Lower leg skin (tissue), 4 donors: ENCODE measurements at regions not wholly inside any gene's neighbourhood (a gene's known extent, or its start where the extent isn't known, plus 50 kb on each side); places are given as distances from the start of the nearest gene placed in this dataset.

ENCODE experiments used
- DNase-seq, 2 donors: peaks; one replicate each; pipeline ENCODE4 v3.0.0-alpha.2; 2019; ENCODE audit warnings: low spot score in 2 of 2
- H3K4me3 ChIP-seq: fragments of 200-600 bp; sonication (generic); 2 replicates; pipeline ENCODE4 v1.5.1; 2017; ENCODE audit warnings: mild to moderate bottlenecking, low read depth; ENCODE audit not compliant: poor library complexity, severe bottlenecking
- CTCF ChIP-seq, 3 donors: fragments of 450-650 bp; IDR thresholded peaks; one replicate each; pipeline ENCODE4 v1.5.1; 2016; ENCODE audit warnings: antibody characterized with exemption in 3 of 3, mild to moderate bottlenecking in 3 of 3, moderate library complexity in 2 of 3
- POLR2A ChIP-seq, 2 donors: fragments of 450-650 bp; IDR thresholded peaks; one replicate each; pipeline ENCODE4 v1.6.1; 2016 to 2017; ENCODE audit warnings: antibody characterized with exemption in 2 of 2, mild to moderate bottlenecking in 1 of 2, moderate library complexity in 1 of 2
- WGBS, 2 donors: methylation state at CpG; one replicate each; pipeline ENCODE4 v1.1.5; 2018; 5-methylcytosine and 5-hydroxymethylcytosine counted together
- intact Hi-C: fragments of 100-400 bp; cut with DNase I; formaldehyde crosslinking; loops from one replicate; pipeline ENCODE4 v1.15.0; 2023; ENCODE audit warnings: low total_unique reads

DNA sequence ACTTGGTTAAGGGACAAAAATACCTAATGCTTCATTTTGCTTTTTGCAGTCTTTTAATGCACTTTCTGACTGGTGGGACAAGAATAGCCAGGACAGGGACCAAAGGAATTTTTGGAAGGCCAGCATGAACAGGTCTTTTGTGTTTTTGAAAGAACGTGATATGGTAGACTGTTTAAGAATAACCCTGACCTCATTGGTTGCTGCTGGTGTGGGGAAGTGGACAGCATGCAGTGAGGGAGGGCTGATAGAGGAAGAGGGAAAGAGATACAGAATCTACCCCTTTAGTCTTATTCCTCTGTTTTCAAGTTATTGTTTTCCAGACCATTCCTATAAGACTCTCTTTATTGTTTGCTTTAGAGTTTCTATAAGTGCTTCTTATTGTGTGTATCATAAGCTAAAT is 816.2 kb downstream of the CDH11 start:
- WGBS, 2 donors, result 65% methylated on average over 1 of the region's 1 CpG
- intact Hi-C loops, result no loop called here
- no peak for DNase-seq

DNA sequence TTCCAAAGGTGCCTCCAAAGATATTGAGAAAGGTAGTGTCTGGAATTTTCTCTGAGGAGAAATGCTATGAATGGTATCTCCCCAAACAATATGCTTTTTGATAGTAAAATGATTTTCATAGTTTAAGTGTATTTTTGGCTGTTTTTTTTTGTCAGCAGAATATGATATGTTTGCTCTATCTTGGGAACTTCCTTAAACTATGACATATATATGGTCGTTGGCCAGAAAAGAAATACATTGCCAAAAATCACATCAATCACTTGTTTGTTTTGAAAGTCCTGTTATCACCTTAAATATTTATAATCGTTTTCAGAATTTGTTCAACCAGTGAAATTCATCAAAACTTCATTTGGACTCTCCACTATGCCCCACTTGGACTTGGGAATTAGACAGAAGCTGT is 816.9 kb downstream of the CDH11 start:
- WGBS, 2 donors, result 21 to 32% methylated on average over 2 of the region's 2 CpGs
- no peak overlapping the region for H3K4me3 ChIP-seq
- DNase-seq, result no peak
- intact Hi-C loops, result no loop called here
- TF ChIP-seq CTCF (IDR thresholded peaks at IDR 0.05) (no peak), POLR2A (IDR thresholded peaks at IDR 0.05) (no peak)

More for the DNA sequence above, 816.2 kb downstream of the CDH11 start:
- H3K4me3 ChIP-seq, result no peak overlapping the region
- TF ChIP-seq POLR2A (IDR thresholded peaks at IDR 0.05) (no peak), CTCF (IDR thresholded peaks at IDR 0.05) (no peak)

DNA sequence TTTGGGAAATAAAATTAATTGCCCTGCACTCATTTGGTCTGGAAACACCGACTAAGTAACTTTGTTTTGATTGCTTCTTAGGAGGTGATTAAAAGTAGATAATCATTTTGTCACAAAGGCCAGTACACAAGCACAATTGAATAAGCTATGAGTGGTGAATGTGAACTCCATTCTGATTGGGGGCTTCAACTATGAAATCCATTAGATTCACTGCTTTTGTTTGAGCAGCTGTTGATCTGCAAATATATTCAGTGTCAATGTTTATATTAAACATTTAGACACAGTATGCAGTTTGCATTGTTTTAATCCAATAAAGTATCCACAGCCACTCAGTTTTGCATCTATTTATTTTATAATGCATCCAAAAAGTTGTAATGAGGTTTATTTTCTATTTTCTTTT is 817.5 kb downstream of the CDH11 start:
- 49 to 56% methylated on average over 1 of the region's 1 CpG for WGBS, 2 donors
- intact Hi-C loops, result no loop called here
- no peak overlapping the region for H3K4me3 ChIP-seq
- DNase-seq, result no peak
- no peak for TF ChIP-seq CTCF (IDR thresholded peaks at IDR 0.05)
- no peak for TF ChIP-seq POLR2A (IDR thresholded peaks at IDR 0.05)

- WGBS, 2 donors, result 79 to 86% methylated on average over 10 of the region's 10 CpGs
- TF ChIP-seq POLR2A (IDR thresholded peaks at IDR 0.05), result no peak
- no peak for TF ChIP-seq CTCF (IDR thresholded peaks at IDR 0.05)
- intact Hi-C loops, result no loop called here
Observed at GRCh38 chr16:64297863-64298600, 823.8 kb downstream of the CDH11 start.

DNA sequence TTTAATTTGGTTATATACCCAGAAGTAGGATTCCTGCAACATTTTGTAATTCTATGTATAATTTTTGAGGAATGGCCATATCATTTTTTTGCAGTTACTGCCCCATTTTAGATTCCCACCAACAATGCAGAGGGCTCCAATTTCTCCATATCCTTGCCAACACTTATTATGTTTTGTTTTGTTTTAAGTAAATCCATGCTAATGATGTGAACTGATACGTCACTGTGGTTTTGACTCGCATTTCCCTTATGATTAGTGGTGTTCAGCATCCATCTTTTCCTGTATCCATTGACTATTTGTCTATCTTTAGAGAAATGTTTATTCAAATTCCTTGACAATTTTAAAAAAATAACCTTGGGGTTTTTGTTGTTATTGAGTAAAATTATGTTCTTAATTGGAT is 826.4 kb downstream of the CDH11 start:
- no peak for DNase-seq
- no peak overlapping the region for H3K4me3 ChIP-seq
- intact Hi-C loops, result no loop called here
- no peak for TF ChIP-seq CTCF (IDR thresholded peaks at IDR 0.05)
- no peak for TF ChIP-seq POLR2A (IDR thresholded peaks at IDR 0.05)
- 81 to 90% methylated on average over 2 of the region's 2 CpGs for WGBS, 2 donors

More at GRCh38 chr16:64297863-64298600, 823.8 kb downstream of the CDH11 start:
- H3K4me3 ChIP-seq, result no peak overlapping the region
- no peak for DNase-seq

- no peak for DNase-seq
- no peak for TF ChIP-seq CTCF (IDR thresholded peaks at IDR 0.05)
- TF ChIP-seq POLR2A (IDR thresholded peaks at IDR 0.05), result no peak
- whole genome bisulfite sequencing, 2 donors, result 69 to 79% methylated on average over 4 of the region's 4 CpGs
- intact Hi-C loops, result no loop called here
- no peak overlapping the region for H3K4me3 ChIP-seq
Observed at GRCh38 chr16:64292953-64293352, 828.9 kb downstream of the CDH11 start.
